GM21423 (cell line): ENCODE measurements at regions not wholly inside any gene's neighbourhood (a gene's known extent, or its start where the extent isn't known, plus 50 kb on each side); places are given as distances from the start of the nearest gene placed in this dataset.
"Not testable (repeated sequence)": the region's sequence is repeated elsewhere in the genome, so short reads cannot be mapped to it uniquely, and the experiment has no call there.

Experiments used
- ATAC-seq: cut with Tn5 transposase; IDR thresholded peaks from one replicate; pipeline ENCODE4 v1.9.1; 2021; ENCODE audit warnings: mild to moderate bottlenecking, moderate library complexity; ENCODE audit not compliant: unreplicated experiment

DNA sequence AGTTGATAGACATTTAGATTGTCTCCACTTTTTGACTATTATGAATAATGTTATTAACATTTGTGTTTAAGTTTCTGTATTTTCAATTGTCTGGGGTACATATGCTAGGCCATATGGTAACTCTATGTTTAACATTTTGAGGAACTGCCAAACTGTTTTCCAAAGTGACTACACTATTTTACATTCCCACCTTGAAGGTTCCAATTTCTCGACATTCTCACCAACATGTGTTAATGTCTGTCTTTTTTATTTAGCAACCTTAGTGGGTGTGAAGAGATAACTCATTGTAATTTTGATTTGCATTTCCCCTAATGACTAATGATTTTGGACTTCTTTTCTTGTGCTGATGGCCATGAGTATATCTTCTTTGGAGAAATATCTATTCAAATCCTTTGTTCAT is 832.4 kb downstream of the DNAJB9 start:
- ATAC-seq: no peak

DNA sequence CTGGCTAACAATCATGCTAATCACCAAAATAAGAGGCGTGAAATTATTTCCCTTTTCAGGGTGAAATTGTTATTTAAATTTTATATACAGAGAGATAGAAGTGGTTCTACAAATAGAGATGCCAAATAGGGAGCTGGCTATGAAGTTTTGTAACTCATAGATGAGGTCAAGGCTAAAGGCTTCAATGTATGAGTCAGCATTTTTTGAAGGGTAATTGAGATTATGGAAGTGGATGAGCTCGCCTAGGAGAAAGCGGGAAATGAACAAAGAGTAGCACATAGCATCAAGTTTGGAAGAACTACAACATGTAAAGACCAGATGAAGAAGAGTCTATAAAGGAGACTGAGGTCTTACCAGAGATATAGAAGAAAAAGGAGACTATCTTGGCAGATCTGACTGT is 838.1 kb downstream of the DNAJB9 start:
- no peak for ATAC-seq

GRCh38 chr7:109437957-109438356 is 868.3 kb downstream of the DNAJB9 start:
- no peak for ATAC-seq

GRCh38 chr7:109449760-109450159 is 880.1 kb downstream of the DNAJB9 start:
- ATAC-seq: no peak

DNA sequence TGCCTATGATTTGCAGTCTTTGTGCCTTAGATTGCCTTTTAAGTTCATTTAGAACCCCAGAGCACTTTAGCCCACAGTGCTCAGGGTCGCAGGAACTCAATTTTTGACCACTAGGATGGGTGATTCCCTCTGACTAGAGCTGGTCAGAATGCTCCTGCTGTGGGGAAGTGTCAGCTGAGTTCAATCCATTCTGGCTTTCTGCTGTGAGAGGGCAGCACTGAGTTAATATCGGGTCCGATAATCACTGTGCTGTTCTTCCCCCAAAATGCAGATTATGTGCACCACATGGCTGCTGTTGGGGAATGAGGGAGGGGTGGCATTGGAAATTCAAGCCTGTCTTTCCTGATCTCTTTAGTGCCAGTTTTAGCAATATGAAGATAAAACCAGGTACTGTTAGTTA is 886.4 kb downstream of the DNAJB9 start:
- ATAC-seq: no peak

- no peak for ATAC-seq
These were observed 890.6 kb downstream of the DNAJB9 start for GRCh38 chr7:109460296-109460695.

- no peak for ATAC-seq
These were observed 892.5 kb downstream of the DNAJB9 start for GRCh38 chr7:109462171-109462570.

DNA sequence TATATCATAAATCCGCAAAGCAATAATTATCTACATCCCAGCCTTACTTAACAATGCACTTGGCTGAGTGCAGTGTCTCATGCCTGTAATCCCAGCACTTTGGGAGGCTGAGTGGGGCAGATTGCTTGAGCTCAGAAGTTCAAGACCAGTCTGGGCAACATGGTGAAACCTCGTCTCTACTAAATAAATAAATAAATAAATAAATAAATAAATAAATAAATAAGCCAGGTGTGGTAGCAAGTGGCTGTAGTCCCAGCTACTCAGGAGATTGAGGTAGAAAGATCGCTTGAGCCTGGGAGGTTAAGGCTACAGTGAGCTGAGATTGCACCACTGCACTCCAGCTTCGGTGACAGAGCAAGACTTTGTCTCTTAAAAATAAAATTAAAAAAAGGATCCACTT is 898.1 kb downstream of the DNAJB9 start:
- not testable (repeated sequence) for ATAC-seq

DNA sequence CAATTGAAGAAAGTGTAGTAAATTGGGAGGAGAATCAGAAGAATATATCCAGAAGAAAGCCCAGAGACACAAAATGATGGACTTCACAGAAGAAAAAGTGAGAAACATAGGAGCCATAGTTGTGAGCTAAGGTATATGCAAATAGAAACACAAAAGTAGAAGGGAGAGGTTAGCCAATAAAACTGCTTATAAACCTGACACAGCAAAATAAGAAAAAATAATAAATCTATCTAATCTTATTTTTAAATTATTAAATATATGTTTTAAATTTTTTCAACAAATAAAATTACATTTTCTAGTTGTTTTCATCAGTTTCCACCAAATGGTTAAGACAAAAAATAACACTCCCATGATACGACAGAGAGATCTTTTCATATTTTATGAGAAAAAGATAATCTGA is 903.5 kb downstream of the DNAJB9 start:
- ATAC-seq: no peak

GRCh38 chr7:109476409-109476808 is 906.7 kb downstream of the DNAJB9 start:
- no peak for ATAC-seq

- no peak for ATAC-seq
These were observed 909.7 kb downstream of the DNAJB9 start for GRCh38 chr7:109479388-109479787.

DNA sequence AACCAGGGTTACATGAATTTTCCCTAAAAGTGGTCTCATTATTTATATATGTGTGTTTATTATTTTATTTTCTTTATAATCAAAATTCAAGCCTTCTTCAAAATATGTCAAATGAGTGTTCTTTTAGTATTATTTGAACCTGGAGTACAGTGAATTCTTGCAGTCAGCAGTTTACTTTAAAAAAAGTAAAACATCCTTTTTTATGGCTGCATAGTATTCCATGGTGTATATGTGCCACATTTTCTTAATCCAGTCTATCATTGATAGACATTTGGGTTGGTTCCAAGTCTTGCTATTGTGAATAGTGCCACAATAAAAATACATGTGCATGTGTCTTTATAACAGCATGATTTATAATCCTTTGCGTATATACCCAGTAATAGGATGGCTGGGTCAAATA is 920.9 kb downstream of the DNAJB9 start:
- ATAC-seq: not testable (repeated sequence)

DNA sequence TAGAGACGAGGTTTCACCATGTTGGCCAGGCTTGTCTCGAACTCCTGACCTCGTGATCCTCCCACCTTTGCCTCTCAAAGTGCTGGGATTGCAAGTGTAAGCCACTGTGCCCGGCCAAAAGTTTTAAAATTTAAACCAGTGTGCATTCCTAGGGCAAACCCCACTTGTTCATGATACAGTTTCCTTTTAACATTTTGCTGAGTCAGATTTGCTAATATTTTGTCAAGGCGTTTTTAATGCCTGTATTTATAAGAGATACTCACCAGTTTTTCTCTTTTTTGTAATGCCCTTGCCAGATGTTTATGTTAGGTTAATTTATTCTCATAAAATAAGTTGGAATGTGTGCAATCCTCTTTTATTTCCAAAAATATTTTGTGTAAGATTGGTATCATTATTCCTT is 927.4 kb downstream of the DNAJB9 start:
- ATAC-seq: no peak

GRCh38 chr7:109498131-109498530 is 928.5 kb downstream of the DNAJB9 start:
- ATAC-seq: no peak

DNA sequence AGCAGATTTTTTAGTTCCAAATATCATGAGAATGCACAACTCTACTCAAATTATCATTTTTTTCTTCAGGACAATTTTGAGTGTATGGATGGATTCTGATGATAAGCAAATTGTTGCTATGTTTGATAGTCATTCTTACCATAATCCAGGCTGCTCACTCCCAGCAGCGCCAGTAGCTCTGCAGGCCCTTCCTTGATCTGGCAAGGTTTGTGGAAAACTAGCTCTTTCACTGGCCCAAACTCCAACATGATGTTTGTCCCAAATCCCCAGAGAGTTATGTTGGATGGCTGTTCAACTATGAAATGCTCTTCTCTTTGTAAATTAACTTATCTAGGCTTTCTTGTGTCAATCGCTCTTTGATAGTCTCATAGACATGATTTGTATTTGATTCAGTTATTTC is 933.7 kb downstream of the DNAJB9 start:
- no peak for ATAC-seq

- ATAC-seq: no peak
These were observed 952.9 kb downstream of the DNAJB9 start for GRCh38 chr7:109522585-109522984.

DNA sequence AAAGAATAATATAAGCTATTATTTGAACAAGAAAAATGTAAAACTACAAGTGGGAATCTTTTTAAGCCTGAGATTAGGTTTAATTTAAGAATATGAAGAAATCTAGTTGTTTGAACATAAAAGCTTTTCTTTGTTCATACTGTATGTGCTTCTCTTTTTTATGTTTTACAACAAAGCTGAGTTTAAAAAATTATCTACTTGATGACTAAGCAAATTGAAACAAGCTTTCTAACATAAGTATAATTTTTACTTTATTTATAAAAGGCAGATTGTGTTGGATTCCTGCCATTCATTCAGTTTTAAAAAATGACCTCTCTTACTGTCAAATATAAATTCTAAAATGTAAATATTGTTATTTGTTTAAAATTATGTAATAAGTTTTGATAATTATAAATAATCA is 958.2 kb downstream of the DNAJB9 start:
- ATAC-seq: no peak

DNA sequence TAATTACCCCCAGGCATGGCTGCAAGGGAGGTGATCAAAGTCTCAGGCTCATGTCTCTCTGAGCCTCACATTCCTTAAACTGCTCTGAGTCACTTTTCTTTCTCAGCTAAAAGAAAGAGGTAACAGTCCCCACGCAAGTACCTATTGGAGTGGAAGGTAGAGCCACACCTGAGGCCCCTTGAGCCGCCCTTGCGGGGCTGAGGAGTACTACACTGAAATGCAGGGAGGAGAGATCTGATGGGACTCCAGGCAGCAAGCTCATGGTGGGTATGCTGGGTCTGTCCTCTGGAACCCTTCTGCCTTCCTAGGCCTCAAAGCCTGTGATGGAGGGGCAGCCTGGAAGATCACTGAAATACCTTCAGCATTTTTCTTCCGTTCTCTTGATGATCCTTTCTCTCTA is 960.0 kb downstream of the DNAJB9 start:
- no peak for ATAC-seq

GRCh38 chr7:109532262-109532992 is 962.8 kb downstream of the DNAJB9 start:
- no peak for ATAC-seq

- ATAC-seq: no peak
These were observed 976.0 kb downstream of the DNAJB9 start for GRCh38 chr7:109545686-109546085.

DNA sequence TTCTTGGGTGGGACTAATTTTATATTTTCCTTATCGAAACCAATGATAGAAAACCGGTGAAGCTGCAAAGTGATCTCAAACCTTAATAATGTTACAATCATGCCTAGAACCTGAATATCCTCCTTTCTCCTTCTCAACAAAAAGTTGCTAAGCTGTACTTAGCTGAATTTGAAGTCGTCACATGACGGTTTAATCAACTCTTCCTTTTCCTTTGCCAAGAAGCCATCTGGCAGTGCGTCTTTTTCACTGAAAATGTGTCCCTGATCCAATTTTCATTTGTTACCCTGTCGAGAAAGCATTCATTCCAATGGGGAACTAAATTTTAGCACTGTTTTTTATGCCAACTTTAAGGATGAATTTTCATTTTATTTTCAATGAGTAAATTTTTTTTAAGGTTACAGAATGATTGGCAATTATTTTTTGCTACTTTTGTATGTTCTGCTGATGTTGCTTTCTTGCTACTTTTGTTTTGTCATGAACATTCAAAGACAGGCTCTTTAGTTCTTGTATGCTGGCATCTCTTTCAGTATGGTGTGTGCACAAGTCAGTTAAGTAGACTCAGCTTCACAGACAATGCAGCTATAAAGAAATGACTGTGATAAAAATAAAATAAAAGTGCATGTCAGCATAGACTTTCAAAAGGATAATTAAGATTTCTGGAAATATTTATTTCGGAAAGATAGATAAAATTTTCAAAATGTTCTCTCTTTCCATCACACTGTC is 980.0 kb downstream of the DNAJB9 start:
- ATAC-seq: no peak

DNA sequence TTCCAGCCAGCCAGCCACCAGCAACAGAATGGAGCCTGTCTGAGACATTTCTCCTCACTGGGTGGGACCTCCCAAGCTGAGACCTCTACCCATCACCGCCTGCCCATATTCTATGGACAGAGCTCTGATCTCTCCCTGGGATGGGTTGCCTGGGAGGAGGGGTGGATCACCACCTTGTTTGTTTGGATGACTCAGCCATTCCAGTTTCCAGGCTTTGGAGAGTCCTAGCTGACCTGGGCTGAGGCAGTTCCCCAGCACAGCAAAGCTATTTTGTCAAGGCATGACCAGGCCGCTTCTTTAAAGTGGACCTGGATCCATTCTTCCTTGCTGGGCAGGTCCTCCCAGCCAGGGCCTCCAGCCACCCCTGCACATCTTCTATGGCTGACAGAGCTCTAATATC is 982.3 kb downstream of the DNAJB9 start:
- ATAC-seq: no peak

GRCh38 chr7:109577265-109577664 is 1007.6 kb downstream of the DNAJB9 start:
- no peak for ATAC-seq
